HFF-Myc (cell line): ENCODE measurements at regions not wholly inside any gene's neighbourhood (a gene's known extent, or its start where the extent isn't known, plus 50 kb on each side); places are given as distances from the start of the nearest gene placed in this dataset.
A peak's percentile ranks its signal among the peaks of the same experiment; 100 is the strongest.

Experiments
- DNase-seq: peaks from one replicate; pipeline ENCODE4 v3.0.0-alpha.2; 2011; ENCODE audit warnings: low read depth; ENCODE audit errors: extremely low read depth
- H3K4me3 ChIP-seq: replicated peaks from 2 replicates; pipeline ENCODE4 v1.5.1; 2011; ENCODE audit warnings: low read depth, mild to moderate bottlenecking, control low read depth, low read length
- TF ChIP-seq, protein P1 (sequence below): IDR thresholded peaks from 2 replicates; pipeline ENCODE4 v1.5.1; 2012; ENCODE audit warnings: mild to moderate bottlenecking, low read depth, low read length, control low read depth; ENCODE audit errors: missing control alignments

DNA sequence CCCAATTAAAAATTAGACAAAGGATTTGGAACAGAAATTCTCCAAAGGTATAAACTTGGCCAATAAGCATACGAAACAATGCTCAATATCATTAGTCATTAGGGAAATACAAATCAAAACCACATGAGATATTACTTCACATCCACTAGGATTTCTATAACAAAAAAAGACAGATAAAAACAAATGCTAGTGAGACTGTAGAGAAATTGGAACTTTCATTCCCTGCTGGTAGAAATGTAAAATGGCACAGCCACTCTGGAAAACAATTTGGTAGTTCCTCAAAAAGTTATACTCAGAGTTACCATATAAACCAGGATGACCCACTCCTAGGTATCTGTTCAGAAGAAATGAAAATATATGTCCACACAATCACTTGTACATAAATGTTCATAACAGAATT lies 71.6 kb downstream of the RPL27A start:
- DNase-seq: no peak
- H3K4me3 ChIP-seq: no peak overlapping the region
- TF ChIP-seq, protein P1, sequence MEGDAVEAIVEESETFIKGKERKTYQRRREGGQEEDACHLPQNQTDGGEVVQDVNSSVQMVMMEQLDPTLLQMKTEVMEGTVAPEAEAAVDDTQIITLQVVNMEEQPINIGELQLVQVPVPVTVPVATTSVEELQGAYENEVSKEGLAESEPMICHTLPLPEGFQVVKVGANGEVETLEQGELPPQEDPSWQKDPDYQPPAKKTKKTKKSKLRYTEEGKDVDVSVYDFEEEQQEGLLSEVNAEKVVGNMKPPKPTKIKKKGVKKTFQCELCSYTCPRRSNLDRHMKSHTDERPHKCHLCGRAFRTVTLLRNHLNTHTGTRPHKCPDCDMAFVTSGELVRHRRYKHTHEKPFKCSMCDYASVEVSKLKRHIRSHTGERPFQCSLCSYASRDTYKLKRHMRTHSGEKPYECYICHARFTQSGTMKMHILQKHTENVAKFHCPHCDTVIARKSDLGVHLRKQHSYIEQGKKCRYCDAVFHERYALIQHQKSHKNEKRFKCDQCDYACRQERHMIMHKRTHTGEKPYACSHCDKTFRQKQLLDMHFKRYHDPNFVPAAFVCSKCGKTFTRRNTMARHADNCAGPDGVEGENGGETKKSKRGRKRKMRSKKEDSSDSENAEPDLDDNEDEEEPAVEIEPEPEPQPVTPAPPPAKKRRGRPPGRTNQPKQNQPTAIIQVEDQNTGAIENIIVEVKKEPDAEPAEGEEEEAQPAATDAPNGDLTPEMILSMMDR: peak; percentile 13

DNA sequence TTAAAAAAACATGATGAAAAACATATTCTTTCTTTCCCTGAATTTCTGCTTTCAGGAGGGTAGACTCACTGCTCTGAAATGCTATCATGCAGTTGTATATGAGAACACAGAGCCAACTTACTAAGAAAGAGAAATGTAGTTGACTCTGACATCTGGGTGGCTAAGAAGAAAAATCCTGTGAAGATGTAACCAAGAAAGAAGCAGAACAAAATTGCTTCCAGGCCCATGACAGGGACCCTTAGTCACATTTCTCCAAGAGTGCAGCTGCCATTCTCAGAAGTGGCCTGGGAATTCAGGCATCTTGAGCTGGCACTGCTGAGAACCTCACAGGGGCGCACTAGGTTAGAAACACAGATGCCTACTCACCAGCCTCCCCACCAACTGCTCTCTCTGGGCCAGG lies 73.6 kb downstream of the RPL27A start:
- DNase-seq: no peak
- TF ChIP-seq, protein P1: no peak
- H3K4me3 ChIP-seq: no peak overlapping the region

DNA sequence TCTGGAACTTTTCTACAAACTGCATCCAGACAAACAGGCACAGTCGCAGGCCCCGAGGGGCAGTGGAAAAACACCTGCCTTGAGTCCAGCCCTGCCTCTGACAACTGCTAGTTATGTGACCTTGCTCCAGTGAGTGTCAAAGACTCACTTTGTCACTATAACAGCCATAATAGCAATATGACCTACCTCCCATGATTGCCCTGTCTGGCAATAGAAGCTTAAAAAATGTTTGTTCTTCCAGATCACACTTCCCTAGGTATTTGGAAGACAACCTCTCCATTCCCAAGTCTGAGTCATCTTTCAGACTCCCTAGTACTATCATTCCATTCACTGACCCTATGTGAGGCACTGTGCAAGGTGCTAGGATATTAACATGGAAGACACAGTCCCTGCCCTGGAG lies 74.5 kb downstream of the RPL27A start:
- TF ChIP-seq, protein P1: no peak
- H3K4me3 ChIP-seq: no peak overlapping the region
- DNase-seq: no peak

DNA sequence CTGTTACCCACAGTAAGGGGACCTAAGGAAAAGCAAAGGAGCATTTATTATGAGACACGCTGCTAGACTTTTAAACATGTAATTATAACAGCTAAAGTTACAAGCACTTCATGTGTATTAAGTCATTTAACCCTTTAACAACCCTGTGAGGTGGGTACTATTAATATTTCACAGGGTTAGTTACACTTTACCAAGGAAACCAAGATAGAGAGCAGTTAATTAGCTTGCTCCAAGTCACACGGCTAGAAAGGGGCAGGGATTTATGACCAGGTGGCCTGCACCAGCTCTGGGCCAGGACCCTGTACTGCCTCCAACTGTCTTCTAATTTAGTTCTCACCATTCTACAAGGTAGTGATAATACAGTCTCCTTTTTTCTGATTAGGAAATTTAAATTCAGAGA lies 74.9 kb downstream of the RPL27A start:
- no peak overlapping the region for H3K4me3 ChIP-seq
- TF ChIP-seq, protein P1: no peak
- DNase-seq: no peak

DNA sequence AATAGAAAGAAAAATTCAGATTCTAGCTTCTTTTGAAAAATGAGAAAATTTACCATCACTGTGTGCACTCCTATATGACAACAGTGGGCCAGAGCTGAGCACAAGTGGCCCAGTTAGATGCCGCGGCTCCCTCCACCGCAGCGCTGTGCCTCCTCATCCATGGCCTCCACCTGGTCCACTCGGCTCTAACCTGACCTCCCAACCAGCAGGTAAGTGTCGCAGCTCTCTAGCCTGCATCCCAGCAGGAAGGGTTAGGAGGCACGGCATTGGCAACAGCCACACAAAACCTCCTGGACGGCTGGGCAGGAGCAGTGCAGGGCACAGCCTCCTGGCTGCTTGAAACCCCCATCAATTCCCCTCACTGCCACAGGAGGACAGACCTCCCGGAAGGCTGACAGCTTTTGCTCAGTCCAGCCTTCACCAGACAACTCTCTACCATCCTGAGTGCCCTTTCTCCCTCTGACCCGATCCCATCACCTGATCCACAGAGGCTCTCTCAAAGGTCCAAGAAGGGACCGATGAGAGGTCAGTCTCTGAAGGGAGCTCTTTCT lies 76.1 kb downstream of the RPL27A start:
- H3K4me3 ChIP-seq: no peak overlapping the region
- no peak for DNase-seq
- TF ChIP-seq, protein P1: no peak

DNA sequence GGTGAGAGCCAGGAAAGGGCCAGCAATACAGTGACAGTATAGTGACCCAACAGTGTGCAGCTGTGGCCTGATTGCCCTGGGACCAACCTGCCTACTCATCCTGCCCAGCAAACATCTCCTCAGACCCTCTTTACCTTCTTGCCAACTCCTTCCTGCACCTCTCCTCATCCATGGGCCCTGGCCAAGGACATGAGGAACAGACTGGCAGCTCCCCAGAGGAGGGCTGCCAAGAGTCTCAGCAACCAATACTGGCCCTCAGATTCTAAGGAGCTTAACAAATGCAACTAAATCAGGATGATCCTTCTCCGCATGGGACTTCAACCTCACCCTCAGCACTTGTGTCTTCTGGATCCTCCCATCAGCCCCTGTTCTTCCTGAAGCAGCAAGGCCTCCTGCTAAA lies 77.0 kb downstream of the RPL27A start:
- TF ChIP-seq, protein P1: no peak
- DNase-seq: no peak

DNA sequence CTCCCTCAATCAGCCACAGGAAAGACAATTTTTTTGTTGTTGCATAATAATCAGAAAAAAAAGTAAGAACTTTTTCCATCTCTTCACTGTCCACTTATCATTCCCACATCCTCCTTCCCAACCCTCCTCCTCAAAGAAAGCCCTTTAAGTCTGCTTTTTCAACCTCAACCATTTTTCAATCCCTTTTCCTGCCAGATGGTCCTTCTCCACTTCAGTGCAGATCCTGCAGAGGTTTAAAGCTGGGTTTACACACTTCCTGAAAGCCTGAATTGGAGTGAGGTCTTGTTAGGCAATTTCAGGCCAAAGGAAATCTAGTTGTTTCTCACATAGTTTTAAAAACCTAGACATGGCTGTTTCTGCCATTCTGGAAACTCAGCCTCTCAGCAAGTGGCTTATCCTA lies 78.3 kb downstream of the RPL27A start:
- no peak for DNase-seq
- TF ChIP-seq, protein P1: no peak
- no peak overlapping the region for H3K4me3 ChIP-seq

More for the DNA sequence above, 77.0 kb downstream of the RPL27A start:
- no peak overlapping the region for H3K4me3 ChIP-seq
